ENCODE measurements at regions not wholly inside any gene's neighbourhood (a gene's known extent, or its start where the extent isn't known, plus 50 kb on each side); places are given as distances from the start of the nearest gene placed in this dataset.
"Not testable (repeated sequence)": the region's sequence is repeated elsewhere in the genome, so short reads cannot be mapped to it uniquely, and the experiment has no call there.

DNA sequence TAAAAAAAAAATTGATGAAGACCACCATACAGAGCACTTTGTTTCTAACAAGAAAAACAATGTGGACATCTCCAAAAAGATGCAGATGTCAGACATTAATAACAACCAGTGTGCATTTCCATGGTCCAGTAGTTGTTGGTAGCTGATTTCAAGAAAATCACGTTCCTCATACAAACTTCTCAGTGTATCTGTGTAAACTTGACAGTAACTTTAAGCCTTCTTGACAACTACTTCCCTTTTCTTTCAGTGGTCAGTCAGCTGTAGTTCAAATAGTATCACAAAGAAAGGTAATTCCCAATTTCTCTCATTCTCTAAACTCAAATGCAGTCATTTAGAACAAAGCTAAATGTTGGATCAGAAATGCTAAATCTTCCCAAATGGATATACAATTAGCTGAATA, 879.9 kb downstream of the AMY1C start:
- no peak for ATAC-seq
- no peak for FAIRE-seq
- Histone ChIP-seq H3K4me1 (no peaks in the 10 kb centered on the region), H3K4me3 (no peak overlapping the region), H3K36me3 (no peaks in the 10 kb centered on the region), H3K9me3 (no peaks in the 10 kb centered on the region), H3K27ac (no peak overlapping the region), H3K27me3 (no peaks in the 10 kb centered on the region)
- TF ChIP-seq CTCF (IDR thresholded peaks at IDR 0.05): no peak
- DNase-seq: no peak
- intact Hi-C loops (cut with DNase I): no loop called here
- 16 to 38% methylated on average over 1 of the region's 1 CpG for WGBS, 2 donors

DNA sequence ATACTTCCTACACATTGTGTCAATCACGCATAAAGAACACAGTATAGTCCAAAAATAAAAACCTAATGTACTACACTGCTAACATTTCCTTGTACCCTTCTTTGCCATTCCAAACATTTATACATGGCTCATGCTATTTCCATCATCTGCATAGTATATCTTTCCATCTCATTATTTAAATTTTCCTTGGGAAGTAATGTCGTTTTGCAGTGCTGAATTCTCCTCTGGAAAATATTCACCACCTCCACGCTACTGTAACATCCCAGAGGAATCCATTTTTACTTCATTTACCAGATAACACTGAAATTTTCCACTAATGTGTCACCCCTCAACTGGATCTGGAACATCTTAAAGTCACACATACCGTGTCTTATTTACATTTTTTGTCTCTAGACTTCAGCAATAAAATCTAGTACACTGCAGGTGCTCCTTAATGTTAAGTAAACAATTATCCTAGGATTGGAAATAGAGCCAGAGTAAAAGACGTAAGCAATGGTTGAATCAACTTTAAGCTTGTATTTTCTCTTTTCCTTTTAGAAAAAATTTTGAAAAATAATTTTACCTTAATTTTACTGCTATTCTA, 881.0 kb downstream of the AMY1C start:
- DNase-seq (no peak), FAIRE-seq (peak; percentile 37), ATAC-seq (no peak)
- intact Hi-C loops (cut with DNase I): no loop called here
- WGBS, 2 donors: 33 to 44% methylated on average over 5 of the region's 5 CpGs
- Histone ChIP-seq H3K4me1 (no peaks in the 10 kb centered on the region), H3K27me3 (no peaks in the 10 kb centered on the region), H3K9me3 (no peaks in the 10 kb centered on the region), H3K4me3 (no peak overlapping the region), H3K27ac (no peak overlapping the region), H3K36me3 (no peaks in the 10 kb centered on the region)
- TF ChIP-seq CTCF (IDR thresholded peaks at IDR 0.05): no peak

DNA sequence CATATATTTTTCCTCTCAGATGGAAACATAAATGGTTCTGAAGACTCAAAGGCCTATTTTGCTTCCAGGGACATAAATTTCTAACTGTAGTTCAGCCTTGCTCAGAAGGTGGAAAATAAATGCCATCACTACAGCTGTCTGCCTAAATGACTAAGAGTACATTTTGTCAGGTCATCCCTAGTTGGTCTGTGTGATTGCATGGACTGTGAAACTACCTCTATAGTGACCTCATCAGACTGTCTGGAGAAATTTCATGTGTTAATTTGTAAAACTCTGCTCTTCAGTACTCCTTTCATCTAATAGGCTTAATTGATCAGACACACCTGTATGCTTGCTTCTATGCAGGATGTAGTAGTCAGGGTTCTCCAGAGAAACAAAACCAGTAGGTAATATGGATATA, 886.9 kb downstream of the AMY1C start:
- intact Hi-C loops (cut with DNase I): no loop called here
- no peak for FAIRE-seq
- Histone ChIP-seq H3K4me3 (no peak overlapping the region), H3K9me3 (no peaks in the 10 kb centered on the region), H3K27me3 (no peaks in the 10 kb centered on the region), H3K27ac (no peak overlapping the region), H3K4me1 (no peaks in the 10 kb centered on the region), H3K36me3 (no peaks in the 10 kb centered on the region)
- no peak for DNase-seq
- ATAC-seq: no peak
- no peak for TF ChIP-seq CTCF (IDR thresholded peaks at IDR 0.05)

GRCh38 chr1:104646233-104646632, 896.5 kb downstream of the AMY1C start:
- H3K4me1 ChIP-seq: no peaks in the 10 kb centered on the region
- ATAC-seq (no peak), FAIRE-seq (no peak), DNase-seq (no peak)
- H3K4me3 ChIP-seq: no peak overlapping the region
- no peak for TF ChIP-seq CTCF (IDR thresholded peaks at IDR 0.05)
- H3K27me3 ChIP-seq: peaks cover 0 to 5% (median 0%) of the 10 kb centered on the region in 4 donors
- intact Hi-C loops (cut with DNase I): no loop called here
- no peaks in the 10 kb centered on the region for H3K9me3 ChIP-seq
- no peaks in the 10 kb centered on the region for H3K36me3 ChIP-seq
- H3K27ac ChIP-seq: no peak overlapping the region

- no peak overlapping the region for H3K27ac ChIP-seq
- FAIRE-seq: no peak
- H3K4me3 ChIP-seq: no peak overlapping the region
- H3K9me3 ChIP-seq: no peaks in the 10 kb centered on the region
- 2% methylated on average over 1 of the region's 1 CpG for WGBS, 2 donors
- H3K4me1 ChIP-seq: no peaks in the 10 kb centered on the region
- peaks cover 0 to 5% (median 0%) of the 10 kb centered on the region in 4 donors for H3K27me3 ChIP-seq
- ATAC-seq: no peak
- no peak for TF ChIP-seq CTCF (IDR thresholded peaks at IDR 0.05)
- H3K36me3 ChIP-seq: no peaks in the 10 kb centered on the region
- intact Hi-C loops (cut with DNase I): no loop called here
- DNase-seq: no peak
Measured at GRCh38 chr1:104648269-104648691, 898.6 kb downstream of the AMY1C start.

GRCh38 chr1:104664374-104664773, 914.7 kb downstream of the AMY1C start:
- WGBS, 2 donors: 73 to 78% methylated on average over 21 to 24 of the region's 24 CpGs
- FAIRE-seq; DNase-seq; H3K36me3 ChIP-seq; H3K4me1 ChIP-seq; H3K9me3 ChIP-seq; ATAC-seq; H3K27me3 ChIP-seq; H3K27ac ChIP-seq; intact Hi-C loops (cut with DNase I); H3K4me3 ChIP-seq: not testable (repeated sequence)

All from pancreas (tissue), 10 donors.